ENCODE measurements at regions not wholly inside any gene's neighbourhood (a gene's known extent, or its start where the extent isn't known, plus 50 kb on each side); places are given as distances from the start of the nearest gene placed in this dataset.
"Not testable (repeated sequence)": the region's sequence is repeated elsewhere in the genome, so short reads cannot be mapped to it uniquely, and the experiment has no call there.

DNA sequence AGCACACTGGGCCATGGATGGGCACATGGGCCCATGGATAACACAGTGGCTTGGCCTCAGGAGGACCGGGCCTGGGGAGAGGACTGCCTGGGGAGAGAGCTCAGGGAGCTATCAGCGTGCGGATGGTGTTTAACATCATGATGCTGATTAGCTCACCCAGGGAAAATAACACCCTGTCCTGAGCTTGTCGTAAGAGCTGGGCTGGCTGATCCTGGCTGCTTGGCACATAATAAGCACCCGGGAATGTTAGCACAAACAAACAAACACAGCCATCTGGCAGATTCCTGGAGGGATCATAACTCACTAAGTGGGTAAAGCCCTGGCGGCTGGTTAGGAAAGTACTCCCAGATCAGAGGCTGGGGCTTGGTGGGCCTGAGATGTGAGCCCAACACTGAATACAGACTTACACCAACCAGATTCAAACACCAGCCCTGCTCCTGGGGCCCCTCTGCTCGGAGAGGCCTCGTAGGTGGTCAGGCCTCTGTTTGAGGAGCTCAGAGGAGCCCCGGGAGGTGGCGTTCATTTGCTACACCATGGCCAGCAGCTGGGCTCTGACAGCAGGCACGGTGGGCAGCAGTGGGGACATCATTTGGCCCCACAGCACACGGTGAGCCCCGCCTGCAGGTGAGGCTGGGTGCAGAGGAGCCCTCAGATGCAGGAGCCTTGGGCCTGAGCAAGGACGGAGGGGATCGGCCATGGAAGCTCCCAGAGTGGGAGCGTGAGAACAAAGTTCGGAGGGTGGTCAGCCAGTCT, 193.4 kb upstream of the HDAC4 start:
- in situ Hi-C loops (cut with HindIII; ENCODE audit: low pct_unique_long_range_greater_than_20kb, low sequenced_read_pairs) = no loop called here
- DNase-seq (ENCODE audit: low read depth) = no peak

DNA sequence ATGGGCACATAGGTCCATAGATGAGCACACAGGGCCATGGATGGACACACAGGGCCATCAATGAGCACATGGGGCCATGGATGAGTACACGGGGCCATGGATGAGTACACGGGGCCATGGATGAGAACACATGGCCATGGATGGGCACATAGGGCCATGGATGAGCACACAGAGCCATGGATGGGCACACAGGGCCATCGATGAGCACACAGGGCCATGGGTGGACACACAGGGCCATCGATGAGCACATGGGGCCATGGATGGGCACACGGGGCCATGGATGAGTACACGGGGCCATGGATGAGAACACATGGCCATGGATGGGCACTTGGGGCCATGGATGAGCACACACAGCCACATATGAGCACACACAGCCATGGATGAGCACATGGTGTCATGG, 192.6 kb upstream of the HDAC4 start:
- in situ Hi-C loops (cut with HindIII; ENCODE audit: low pct_unique_long_range_greater_than_20kb, low sequenced_read_pairs) = no loop called here
- DNase-seq (ENCODE audit: low read depth) = no peak

DNA sequence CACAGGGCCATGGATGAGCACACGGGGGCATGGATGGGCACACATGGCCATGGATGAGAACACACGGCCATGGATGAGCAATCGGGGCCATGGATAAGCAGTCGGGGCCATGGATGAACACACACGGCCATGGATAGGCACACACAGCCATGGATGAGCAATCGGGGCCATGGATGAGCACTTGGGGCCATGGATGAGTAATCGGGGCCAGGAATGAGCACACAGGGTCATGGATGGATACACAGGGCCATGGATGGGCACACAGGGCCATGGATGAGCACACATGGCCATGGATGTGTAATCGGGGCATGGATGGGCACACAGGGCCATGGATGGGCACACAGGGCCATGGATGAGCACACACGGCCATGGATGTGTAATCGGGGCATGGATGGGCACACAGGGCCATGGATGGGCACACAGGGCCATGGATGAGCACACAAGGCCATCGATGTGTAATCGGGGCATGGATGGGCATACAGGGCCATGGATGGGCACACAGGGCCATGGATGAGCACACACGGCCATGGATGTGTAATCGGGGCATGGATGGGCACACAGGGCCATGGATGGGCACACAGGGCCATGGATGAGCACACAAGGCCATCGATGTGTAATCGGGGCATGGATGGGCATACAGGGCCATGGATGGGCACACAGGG, 191.9 kb upstream of the HDAC4 start:
- DNase-seq (ENCODE audit: low read depth) = peak; percentile 30
- in situ Hi-C loops (cut with HindIII; ENCODE audit: low pct_unique_long_range_greater_than_20kb, low sequenced_read_pairs) = not testable (repeated sequence)

DNA sequence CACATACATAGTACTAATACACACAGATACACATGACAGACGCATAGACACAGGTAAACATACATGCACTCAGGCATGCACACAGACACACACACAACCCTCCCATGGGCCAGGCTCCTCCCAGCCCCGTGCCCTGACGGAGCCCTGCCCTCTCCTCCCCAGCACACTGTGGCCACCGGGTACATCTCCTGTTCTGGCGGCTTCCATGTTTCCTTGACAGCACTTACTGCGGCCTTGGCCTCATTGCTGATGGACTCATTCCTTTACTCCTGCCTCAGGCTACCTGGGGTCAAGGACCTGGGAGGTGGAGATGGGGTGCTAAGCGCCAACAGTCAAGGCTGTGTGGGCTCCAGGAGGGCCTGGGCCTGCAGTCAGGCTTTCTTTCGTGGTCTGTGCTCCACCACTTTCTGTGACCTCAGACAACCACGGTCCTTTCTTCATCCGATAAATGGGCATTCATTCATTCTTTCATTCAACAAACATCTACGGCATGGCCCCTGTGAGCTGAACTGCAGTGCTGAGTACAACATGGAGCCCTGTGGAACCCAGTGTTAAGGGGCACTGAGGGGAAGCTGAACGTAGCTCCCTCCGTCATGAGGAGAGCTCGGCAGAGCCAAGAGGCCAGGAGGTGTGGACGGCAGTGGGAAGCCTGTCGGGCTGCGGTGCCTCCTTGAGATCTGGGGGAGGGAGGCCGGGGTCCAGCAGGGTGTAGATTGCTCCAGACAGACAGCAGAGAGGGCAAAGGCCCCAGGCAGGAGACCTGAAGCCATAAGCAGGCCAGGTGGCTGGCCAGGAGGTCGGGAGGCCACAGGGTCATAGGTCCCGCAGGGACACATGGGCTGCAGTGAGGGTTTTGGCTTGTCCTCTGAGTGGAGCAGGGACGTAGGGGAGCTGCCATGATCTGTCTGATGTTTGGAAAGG, 190.4 kb upstream of the HDAC4 start:
- no peak for DNase-seq (ENCODE audit: low read depth)
- in situ Hi-C loops (cut with HindIII; ENCODE audit: low pct_unique_long_range_greater_than_20kb, low sequenced_read_pairs) = no loop called here

DNA sequence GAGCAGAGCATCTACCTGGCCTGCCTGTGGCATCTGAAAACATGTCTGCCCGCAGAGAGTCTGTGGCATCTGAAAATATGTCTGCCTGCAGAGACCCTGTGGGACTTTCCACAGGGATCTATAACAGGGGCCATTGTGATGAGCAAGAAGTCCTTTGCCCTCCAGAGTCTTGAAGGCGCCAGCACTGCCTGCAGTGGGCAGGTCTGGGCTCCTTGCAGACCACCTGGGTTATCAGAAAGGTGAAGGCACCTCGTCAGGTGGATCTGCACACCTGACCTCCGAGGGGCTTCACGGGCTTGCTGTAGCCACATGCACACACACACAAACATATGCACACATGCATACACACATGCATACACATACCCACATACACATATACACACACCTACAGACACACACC, 189.5 kb upstream of the HDAC4 start:
- in situ Hi-C loops (cut with HindIII; ENCODE audit: low pct_unique_long_range_greater_than_20kb, low sequenced_read_pairs) = no loop called here
- DNase-seq (ENCODE audit: low read depth) = no peak

DNA sequence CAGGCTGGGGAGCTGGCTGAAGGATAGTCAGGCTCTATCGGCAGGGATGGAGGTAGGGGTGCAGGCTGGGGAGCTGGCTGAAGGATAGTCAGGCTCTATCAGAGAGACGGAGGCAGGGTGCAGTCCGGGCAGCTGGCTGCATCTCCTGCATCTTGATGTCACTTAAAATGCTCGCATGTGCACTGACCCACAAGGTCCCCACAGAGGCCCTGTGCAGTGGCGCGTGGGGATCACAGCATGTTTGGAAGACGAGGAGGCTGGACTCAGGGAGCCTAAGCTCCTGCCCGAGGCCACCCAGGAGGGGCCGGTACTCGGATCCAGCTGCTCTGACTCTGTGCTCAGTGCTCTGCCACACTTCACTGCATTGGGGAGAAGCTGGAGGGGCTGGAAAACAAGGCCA, 189.0 kb upstream of the HDAC4 start:
- no peak for DNase-seq (ENCODE audit: low read depth)
- in situ Hi-C loops (cut with HindIII; ENCODE audit: low pct_unique_long_range_greater_than_20kb, low sequenced_read_pairs) = no loop called here

DNA sequence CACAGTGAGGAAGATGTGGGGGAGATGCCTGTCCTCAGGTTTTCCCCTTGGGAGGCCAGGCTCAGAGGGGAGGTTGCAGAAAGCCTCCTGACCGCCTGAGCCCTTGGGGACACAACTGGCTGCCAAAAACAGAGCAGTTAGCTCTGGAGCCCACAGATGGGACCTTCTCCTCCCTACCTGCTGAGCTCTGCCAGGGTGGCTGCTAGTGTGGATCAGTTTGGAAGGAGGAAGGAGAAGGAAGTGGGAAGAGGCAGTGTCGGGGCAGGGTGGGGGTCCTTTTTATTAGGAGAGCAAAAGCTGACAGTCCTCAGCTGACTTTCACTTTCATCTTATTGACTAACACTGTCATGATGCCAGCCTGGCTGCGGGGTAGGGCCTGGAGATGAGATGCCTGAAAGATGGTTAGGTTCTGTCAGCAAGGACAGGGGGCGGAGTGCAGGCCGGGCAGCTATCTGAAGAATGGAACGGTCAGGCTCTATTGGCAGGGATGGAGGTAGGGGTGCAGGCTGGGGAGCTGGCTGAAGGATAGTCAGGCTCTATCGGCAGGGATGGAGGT, 188.5 kb upstream of the HDAC4 start:
- in situ Hi-C loops (cut with HindIII; ENCODE audit: low pct_unique_long_range_greater_than_20kb, low sequenced_read_pairs) = no loop called here

DNA sequence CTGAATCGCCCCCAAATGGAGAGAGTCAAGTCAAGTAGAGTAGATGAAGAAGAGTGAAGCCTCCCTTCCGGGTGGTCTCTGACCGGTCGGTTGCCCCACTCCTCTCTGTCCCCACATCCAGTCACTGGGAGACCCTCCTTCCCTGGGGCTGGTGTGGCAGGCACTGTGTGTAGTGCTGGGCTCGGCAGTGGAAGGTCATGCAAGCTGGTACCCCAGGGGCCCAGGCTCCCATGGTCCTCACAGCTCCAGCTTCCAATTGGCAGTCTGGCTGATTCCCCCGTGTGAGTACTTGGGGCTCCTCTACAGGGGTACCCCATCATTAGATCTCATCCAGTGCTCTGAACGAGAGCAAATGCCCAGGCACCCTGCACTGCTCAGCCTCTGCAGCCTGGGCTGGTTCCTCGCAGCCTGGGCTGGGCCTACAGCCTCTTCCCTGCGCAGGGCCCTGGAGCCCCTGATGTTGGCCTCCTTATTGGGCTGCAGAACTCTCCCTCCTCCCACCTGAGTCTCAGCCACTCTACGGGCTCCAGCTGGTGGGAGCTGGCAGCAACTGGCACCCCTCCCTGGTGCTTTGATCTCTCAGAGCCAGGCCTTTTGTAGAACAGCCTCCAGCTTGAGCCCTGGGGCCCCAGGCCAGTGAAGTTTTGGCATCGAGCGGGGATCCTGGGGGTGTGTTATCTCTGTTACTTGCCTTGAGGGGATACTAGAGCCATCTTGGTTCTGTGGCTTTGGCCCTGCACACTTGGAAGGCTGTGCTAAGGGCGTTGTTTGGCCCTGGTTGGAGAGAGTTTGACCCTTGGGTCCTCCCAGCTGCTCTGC, 187.8 kb upstream of the HDAC4 start:
- no peak for DNase-seq (ENCODE audit: low read depth)
- in situ Hi-C loops (cut with HindIII; ENCODE audit: low pct_unique_long_range_greater_than_20kb, low sequenced_read_pairs) = no loop called here

More for the DNA sequence above, 188.5 kb upstream of the HDAC4 start:
- no peak for DNase-seq (ENCODE audit: low read depth)

DNA sequence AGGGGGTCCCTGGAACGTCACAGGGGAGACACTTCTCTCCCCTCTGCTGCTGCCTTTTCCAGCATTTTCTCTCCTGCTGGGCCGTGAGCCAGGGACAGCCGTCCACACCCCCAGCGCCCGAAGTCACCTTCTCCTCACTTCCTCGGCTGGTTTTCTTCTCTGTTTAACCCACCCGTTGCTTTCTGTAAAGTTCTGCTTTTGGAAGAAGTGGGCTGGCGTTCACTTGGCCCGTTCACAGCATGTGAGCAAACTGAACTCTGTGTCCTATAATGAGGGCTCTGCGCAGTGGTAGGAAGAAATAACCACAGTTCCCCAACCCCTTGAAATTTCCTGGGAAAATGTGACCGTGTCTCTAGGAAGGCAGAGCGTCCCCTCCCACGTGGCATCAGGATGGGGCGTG, 187.0 kb upstream of the HDAC4 start:
- DNase-seq (ENCODE audit: low read depth) = no peak
- in situ Hi-C loops (cut with HindIII; ENCODE audit: low pct_unique_long_range_greater_than_20kb, low sequenced_read_pairs) = no loop called here

DNA sequence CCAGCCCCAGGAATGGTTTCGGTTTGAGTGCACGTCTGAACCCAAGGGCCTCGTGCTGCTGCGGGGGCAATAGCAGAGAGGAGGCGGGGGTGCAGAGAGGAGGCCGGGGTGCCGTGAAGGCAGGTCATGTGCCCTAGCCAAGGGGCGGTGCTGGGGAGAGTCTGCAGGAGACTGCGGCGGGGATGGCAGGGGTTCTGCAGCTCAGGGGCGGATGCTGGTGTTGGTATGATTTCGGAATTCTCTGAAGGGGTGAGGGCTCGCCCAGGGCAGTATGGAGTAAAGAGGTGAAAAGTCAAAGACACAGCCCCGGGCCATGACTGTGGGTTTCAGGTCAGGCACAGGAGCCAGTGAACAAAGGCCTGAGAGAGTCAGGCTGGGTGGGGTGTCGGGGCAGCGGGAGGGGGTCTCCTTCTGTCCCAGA, 186.5 kb upstream of the HDAC4 start:
- DNase-seq (ENCODE audit: low read depth) = no peak
- in situ Hi-C loops (cut with HindIII; ENCODE audit: low pct_unique_long_range_greater_than_20kb, low sequenced_read_pairs) = no loop called here

DNA sequence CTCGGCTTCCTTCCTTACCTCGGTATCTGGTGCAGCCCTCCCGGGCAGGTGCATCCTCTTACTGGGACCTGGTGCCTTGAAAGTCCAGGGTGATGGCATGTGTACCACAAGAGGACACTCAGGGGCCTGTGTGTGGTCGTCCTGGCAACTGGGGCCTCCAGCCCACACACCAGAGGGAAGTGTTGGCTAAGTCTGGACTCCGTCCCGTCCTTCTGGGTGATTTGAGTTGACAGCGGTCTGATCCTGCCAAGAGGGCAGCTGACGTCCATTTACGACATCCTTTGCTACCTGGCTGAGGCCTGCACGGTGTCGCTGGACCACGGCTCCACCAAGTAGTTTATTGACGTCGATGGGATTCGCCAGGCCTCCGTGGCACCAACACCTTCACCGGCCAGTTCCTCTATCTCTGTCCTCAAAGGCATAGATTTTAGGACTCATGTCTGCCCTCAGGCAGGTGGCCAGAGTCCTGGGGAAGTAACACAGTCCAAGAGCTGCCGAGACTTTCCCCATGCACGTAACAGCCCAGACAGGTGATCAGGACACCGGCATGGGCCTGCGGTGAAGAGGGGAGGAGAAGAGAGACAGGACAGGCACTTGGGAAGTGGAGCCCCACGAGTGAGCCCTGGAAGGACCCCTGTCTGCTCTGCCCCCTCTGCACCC, 186.0 kb upstream of the HDAC4 start:
- no peak for DNase-seq (ENCODE audit: low read depth)
- in situ Hi-C loops (cut with HindIII; ENCODE audit: low pct_unique_long_range_greater_than_20kb, low sequenced_read_pairs) = no loop called here

DNA sequence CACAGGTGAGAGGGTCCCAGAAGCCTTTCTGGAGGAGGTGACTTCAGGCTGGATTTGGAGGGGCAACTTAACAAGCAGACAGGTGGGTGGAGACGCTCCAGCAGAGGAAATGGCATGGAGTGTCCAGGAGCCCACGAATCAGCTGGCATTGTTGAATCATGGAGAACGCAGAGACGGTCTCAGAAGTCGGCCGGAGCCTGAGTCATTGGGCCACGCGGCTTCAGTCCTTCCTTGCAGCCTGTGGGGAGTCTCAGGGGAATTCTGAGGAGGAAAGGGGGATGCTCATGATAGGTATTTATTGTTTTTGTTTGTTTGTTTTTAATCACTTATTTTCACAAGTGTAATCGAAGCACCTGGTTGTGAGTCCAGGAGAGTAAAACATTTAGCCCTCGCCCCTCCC, 184.6 kb upstream of the HDAC4 start:
- in situ Hi-C loops (cut with HindIII; ENCODE audit: low pct_unique_long_range_greater_than_20kb, low sequenced_read_pairs) = no loop called here
- no peak for DNase-seq (ENCODE audit: low read depth)

DNA sequence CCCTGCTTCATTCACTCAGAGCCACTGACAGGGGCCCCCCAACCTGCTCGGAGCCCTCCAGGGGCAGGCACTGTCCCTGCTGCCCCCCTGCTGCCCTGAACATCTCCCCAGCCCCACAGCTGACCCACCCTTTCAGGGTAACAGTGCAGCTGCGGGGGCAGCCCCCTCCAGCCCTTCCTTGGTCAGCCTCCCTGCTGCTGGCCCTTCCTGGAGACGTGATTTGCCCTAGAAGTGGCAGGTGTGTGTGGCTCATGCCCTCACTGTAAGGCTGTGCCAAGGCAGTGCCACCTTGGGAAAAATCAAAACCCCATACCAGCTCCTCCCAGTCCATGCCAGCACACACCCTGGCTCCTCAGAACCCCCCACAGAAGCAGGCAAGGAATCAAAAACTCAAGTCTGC, 184.2 kb upstream of the HDAC4 start:
- DNase-seq (ENCODE audit: low read depth) = no peak
- in situ Hi-C loops (cut with HindIII; ENCODE audit: low pct_unique_long_range_greater_than_20kb, low sequenced_read_pairs) = no loop called here

DNA sequence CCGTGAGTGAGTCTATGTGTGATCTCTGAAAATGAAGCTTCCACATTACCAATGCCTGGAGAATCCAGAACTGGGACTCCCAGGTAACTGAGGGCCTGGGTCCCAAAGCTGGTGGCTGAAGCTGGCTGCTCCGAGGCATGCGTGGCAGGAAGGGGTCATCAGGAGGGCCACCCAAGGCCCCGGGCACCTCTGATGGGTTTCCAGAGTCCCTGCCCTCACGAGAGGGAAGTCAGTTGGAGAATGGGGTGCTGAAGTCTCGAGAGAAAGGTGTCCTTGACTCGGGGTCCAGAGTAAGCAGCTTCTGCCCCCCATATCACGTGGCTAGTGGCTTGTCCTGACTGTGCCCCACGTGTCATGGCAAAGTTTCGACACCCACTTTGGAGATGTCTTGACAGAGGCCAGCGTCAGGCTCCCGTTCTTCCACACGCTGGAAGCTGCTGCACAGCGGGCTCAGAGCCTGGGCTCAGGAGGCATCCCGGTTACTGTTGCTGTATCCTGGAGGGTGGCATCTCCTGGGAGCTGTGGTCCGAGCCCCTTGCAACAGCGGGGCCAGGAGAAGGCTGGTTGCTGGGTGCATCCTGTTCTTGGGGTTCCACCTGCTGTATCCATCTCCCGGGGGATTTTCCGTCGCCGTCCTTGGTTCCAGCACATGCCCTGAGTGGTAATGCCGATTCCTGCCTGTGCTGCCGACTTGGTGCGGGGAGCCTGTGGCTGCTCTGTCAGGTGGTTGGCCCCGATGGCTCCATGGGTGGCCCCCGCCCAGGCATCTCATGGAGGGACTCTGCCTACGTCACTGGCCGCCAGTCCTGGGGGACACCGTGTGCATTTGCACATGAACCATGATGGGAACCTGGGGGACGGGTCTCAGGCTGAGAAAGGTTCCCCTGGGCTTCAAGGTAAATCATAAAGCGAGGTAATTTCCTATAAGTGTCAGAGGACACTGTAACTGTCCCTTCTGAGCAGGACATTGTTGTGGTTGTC, 183.3 kb upstream of the HDAC4 start:
- DNase-seq (ENCODE audit: low read depth) = no peak

DNA sequence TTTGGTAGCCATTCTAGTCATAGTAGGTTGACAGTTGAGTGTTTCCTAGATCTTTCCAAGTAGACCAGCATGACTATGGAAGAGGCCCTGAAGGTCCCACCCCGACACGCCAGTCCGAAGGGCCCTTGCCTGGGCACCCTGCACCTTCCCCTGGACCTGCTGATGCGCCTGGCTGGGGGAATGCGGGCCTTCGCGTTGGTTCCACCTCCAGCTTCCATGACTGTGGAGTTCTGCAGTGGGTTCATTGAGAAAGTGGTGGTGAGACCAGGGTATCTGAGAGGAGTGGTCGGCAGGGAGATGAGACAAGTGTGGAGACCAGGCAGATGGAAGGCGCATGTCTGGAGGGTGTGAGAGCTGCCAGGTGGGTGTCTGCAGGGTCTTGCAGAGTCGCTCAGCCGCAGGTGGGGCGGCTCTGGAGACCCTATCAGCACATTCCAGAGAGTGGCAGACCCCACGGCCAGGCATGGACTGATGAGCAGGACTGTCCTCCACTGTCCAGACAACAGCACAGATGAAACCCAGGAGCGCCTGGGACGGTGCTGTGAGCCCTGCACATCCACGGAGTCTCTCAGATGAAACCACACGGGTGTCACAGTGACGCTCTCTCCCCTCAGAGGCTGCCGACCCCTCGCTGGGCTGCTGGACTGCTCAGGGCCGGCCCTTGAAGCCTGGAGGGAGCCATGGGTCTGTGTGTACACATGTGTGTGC, 182.5 kb upstream of the HDAC4 start:
- no peak for DNase-seq (ENCODE audit: low read depth)
- in situ Hi-C loops (cut with HindIII; ENCODE audit: low pct_unique_long_range_greater_than_20kb, low sequenced_read_pairs) = no loop called here

More for the DNA sequence above, 183.3 kb upstream of the HDAC4 start:
- in situ Hi-C loops (cut with HindIII; ENCODE audit: low pct_unique_long_range_greater_than_20kb, low sequenced_read_pairs) = no loop called here

DNA sequence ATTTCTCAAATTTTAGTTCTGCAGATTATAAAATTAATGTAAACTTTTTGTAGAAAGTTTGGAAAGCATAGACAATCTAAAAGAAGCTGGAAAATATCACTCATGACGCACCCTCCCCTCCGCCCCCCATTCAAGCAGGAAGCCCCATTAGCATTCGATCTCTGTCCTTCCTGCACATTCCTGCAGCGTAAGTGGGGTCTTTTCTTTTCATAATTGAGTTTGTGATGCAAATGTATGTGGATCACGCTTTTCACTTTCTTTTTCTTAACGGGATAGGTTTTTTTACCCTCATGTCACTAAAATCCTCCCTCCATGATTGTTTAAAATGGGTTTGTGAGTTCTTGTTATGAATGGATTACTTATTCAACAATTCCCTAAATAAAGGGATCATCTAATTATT, 181.7 kb upstream of the HDAC4 start:
- no peak for DNase-seq (ENCODE audit: low read depth)
- in situ Hi-C loops (cut with HindIII; ENCODE audit: low pct_unique_long_range_greater_than_20kb, low sequenced_read_pairs) = no loop called here

Data from Caki2 (cell line).